AG10803 (cell line): ENCODE measurements at regions not wholly inside any gene's neighbourhood (a gene's known extent, or its start where the extent isn't known, plus 50 kb on each side); places are given as distances from the start of the nearest gene placed in this dataset.
A peak's percentile ranks its signal among the peaks of the same experiment; 100 is the strongest.

Experiments used
- DNase-seq: peaks from one replicate; pipeline ENCODE4 v3.0.0; 2010; ENCODE audit warnings: low read depth
- H3K4me3 ChIP-seq: 2 replicates; pipeline ENCODE4 v1.5.1; 2011; ENCODE audit warnings: mild to moderate bottlenecking, low read length, control low read depth
- CTCF ChIP-seq: conservative IDR thresholded peaks from 2 replicates; pipeline ENCODE4 v1.5.1; 2011; ENCODE audit warnings: mild to moderate bottlenecking, low read length, control low read depth, inconsistent platforms

GRCh38 chr5:8714198-8714597 is 831.7 kb downstream of the SEMA5A start:
- no peak for TF ChIP-seq CTCF
- H3K4me3 ChIP-seq = no peak overlapping the region
- DNase-seq = no peak

- DNase-seq = no peak
- TF ChIP-seq CTCF = no peak
- H3K4me3 ChIP-seq = no peak overlapping the region
Measured at GRCh38 chr5:8714861-8715260, 831.0 kb downstream of the SEMA5A start.

- no peak for TF ChIP-seq CTCF
- H3K4me3 ChIP-seq = no peak overlapping the region
- DNase-seq = no peak
Measured at GRCh38 chr5:8719796-8720195, 826.1 kb downstream of the SEMA5A start.

- H3K4me3 ChIP-seq = no peak overlapping the region
- TF ChIP-seq CTCF = no peak
Measured at GRCh38 chr5:8720506-8720905, 825.4 kb downstream of the SEMA5A start.

GRCh38 chr5:8721536-8721935 is 824.3 kb downstream of the SEMA5A start:
- DNase-seq = no peak
- no peak overlapping the region for H3K4me3 ChIP-seq
- TF ChIP-seq CTCF = no peak

More at GRCh38 chr5:8720506-8720905, 825.4 kb downstream of the SEMA5A start:
- no peak for DNase-seq

- H3K4me3 ChIP-seq = no peak overlapping the region
- TF ChIP-seq CTCF = no peak
- DNase-seq = no peak
Measured at GRCh38 chr5:8726383-8727036, 819.4 kb downstream of the SEMA5A start.

- TF ChIP-seq CTCF = no peak
- no peak overlapping the region for H3K4me3 ChIP-seq
Measured at GRCh38 chr5:8727396-8727795, 818.5 kb downstream of the SEMA5A start.

More at GRCh38 chr5:8727396-8727795, 818.5 kb downstream of the SEMA5A start:
- DNase-seq = peak; percentile 2
